ENCODE measurements at regions not wholly inside any gene's neighbourhood (a gene's known extent, or its start where the extent isn't known, plus 50 kb on each side); places are given as distances from the start of the nearest gene placed in this dataset.

DNA sequence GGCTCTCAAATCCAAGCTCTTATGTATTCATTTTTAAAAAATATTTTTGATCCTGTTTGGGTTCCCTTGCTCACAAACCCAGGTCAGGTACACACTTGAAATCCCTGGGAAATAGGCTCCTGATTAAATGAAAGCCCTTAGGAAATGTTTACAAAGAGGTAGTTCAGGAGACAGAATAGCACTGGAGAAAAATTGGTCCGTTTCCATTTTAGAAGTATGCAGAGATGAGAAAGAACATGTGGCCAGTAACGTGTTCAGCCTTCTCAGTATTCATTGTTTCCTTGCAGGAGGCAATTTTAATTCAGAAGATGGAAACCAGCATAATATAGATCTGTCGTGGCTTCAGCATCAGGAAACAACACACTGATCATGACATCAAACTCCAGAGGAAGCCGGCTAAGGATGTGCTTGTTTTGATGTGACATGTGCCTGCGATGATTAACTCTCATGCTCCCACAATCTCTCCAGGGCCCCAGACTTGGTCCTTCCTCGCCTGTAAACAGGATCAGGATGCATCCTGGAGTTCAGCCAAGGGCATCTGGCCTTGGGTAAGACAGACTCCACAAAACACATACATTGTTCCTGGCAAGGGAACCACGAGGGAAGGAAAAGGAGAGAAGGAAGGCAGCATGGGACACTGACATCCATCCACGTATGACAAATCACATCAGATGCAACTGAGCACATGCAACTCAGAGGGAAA lies 350.5 kb upstream of the THBS1 start (continued):
- TF ChIP-seq, protein P1, sequence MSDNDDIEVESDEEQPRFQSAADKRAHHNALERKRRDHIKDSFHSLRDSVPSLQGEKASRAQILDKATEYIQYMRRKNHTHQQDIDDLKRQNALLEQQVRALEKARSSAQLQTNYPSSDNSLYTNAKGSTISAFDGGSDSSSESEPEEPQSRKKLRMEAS (IDR thresholded peaks at IDR 0.05), result no peak
- TF ChIP-seq PHF8 (conservative IDR thresholded peaks at IDR 0.05; ENCODE audit: low read depth, low read length) (no peak), GABPA (IDR thresholded peaks at IDR 0.05; ENCODE audit: borderline replicate concordance, insufficient read depth, low read length) (no peak), RAD21 (IDR thresholded peaks at IDR 0.05 in 1 of 2, conservative IDR thresholded peaks at IDR 0.05 in 1 of 2; ENCODE audit: low read depth in 2 of 2, low read length in 2 of 2) (no peak), NRF1 (IDR thresholded peaks at IDR 0.05; ENCODE audit: low read depth, low read length) (no peak)
